Prostate gland (tissue), 2 donors: ENCODE measurements at regions not wholly inside any gene's neighbourhood (a gene's known extent, or its start where the extent isn't known, plus 50 kb on each side); places are given as distances from the start of the nearest gene placed in this dataset.
"Not testable (repeated sequence)": the region's sequence is repeated elsewhere in the genome, so short reads cannot be mapped to it uniquely, and the experiment has no call there.

Source experiments
- POLR2AphosphoS5 ChIP-seq: sonication (generic); formaldehyde crosslinking; IDR thresholded peaks from one replicate; pipeline ENCODE4 v1.6.1; 2017; ENCODE audit warnings: antibody characterized with exemption
- TF ChIP-seq, protein P1 (sequence below), 4 experiments: fragments of 200-600 bp in 2 of 4; fragments of 450-650 bp in 2 of 4; sonication (generic) in 2 of 4; IDR thresholded peaks; 1 replicate in 3 of 4; 2 replicates in 1 of 4; pipeline ENCODE4 v1.5.1; 2016 to 2019; ENCODE audit warnings: antibody characterized with exemption in 4 of 4, mild to moderate bottlenecking in 2 of 4, moderate library complexity in 2 of 4

DNA sequence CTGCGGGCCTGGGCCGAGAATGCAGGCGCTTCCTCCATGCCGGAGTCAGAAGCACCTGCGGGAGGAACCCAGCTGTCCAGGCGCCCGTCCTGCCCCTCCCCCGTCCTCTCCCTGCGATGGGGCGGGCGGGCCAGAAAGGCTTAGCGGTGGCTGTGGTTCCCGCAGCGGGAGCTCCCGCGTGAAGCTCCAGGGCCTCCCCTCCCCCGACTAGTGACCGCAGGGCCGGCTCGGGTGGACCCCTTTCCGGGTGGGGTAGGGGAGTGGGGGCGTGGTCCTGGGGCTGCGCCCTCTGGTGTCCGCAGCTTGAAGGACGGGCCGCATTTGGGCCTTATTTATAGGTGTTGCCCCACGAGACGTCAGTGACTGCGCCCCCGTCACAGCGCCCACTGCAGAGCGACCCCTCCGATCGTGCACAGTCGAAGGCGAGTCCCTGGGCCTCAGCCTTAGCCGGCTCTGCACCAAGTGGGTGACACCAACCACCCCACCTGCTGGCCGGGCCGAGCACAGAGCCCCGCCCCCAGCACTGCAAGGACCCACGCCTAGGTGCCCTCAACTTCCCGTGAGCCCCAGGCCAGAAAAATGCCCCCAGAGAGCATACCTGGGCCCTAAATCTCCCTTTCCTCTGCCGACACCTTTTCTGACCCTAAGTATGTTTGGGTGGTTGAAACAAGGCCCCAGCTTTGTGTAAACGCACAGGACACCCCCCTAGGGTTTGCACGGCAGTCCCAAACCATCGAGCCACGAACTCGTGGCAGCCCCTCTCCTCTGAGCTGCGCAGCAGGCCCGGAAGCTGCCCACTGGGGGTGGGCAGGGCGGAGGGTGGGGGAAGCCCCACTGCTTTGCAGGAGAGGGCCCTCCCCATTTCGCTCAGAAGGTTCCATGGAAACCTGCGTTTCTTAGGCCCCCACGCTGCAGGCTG lies 252.4 kb downstream of the ANKRD30B start:
- TF ChIP-seq, protein P1, sequence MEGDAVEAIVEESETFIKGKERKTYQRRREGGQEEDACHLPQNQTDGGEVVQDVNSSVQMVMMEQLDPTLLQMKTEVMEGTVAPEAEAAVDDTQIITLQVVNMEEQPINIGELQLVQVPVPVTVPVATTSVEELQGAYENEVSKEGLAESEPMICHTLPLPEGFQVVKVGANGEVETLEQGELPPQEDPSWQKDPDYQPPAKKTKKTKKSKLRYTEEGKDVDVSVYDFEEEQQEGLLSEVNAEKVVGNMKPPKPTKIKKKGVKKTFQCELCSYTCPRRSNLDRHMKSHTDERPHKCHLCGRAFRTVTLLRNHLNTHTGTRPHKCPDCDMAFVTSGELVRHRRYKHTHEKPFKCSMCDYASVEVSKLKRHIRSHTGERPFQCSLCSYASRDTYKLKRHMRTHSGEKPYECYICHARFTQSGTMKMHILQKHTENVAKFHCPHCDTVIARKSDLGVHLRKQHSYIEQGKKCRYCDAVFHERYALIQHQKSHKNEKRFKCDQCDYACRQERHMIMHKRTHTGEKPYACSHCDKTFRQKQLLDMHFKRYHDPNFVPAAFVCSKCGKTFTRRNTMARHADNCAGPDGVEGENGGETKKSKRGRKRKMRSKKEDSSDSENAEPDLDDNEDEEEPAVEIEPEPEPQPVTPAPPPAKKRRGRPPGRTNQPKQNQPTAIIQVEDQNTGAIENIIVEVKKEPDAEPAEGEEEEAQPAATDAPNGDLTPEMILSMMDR (IDR thresholded peaks at IDR 0.05) = not testable (repeated sequence)
- not testable (repeated sequence) for TF ChIP-seq POLR2AphosphoS5
